GM13976 (cell line): ENCODE measurements at regions not wholly inside any gene's neighbourhood (a gene's known extent, or its start where the extent isn't known, plus 50 kb on each side); places are given as distances from the start of the nearest gene placed in this dataset.

Experiments used
- DNase-seq: peaks from one replicate; pipeline ENCODE4 v3.0.0; 2012; ENCODE audit warnings: low spot score
- CTCF ChIP-seq: IDR thresholded peaks from 2 replicates; pipeline ENCODE4 v1.5.1; 2012; ENCODE audit warnings: borderline replicate concordance, mild to moderate bottlenecking; ENCODE audit not compliant: insufficient read depth; ENCODE audit errors: extremely low read depth, missing control alignments, control extremely low read depth
- in situ Hi-C: fragments of 300-500 bp; cut with MboI; formaldehyde crosslinking; loops from one replicate; pipeline ENCODE4 v1.12.0; 2022; ENCODE audit warnings: low sequenced_read_pairs, mixed read lengths, inconsistent platforms; ENCODE audit not compliant: unreplicated experiment

DNA sequence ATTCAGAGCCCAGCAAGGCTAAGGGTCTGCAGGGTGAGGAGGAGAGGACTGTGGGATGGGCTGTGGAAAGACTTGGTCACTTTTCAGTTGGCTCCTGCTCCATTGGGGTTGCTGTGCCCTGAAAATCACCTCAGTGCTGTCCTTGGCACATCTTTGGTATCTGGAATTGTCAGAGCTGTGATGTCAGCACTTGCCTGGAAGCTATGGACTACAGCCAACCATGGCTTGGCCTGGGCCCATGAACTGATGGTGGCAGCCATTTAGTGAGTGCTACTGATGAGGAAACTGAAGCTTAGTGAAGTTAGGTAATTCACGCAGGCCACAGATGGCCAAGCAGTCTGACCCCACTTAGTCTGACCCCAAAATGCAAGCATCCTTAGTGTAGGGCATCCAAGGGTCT lies 121.8 kb upstream of the SERPINE2 start:
- TF ChIP-seq CTCF, result no peak
- no peak for DNase-seq
- in situ Hi-C loops, result no loop called here

- in situ Hi-C loops, result no loop called here
- no peak for TF ChIP-seq CTCF
- no peak for DNase-seq
Observed at GRCh38 chr2:224159345-224159928, 120.4 kb upstream of the SERPINE2 start.

DNA sequence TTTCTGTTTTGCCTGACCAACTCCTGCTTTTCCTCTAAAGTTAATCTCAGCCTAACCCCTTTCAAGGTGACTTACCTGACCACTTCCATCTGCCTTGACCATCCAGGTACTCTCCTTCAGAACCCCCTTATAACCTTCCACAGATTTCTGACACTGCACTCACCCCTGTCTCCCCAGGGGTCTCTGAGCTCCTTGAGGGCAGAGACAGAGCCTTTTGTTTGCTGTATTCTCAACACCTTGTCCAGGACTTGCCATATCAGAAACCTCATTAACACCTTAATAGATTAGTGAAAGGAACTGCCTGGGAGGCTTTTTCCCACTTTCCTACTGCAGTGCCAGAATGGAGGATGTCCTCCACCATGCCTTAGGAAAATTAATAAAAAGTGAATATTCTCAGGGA lies 119.7 kb upstream of the SERPINE2 start:
- no peak for DNase-seq
- no peak for TF ChIP-seq CTCF
- in situ Hi-C loops, result no loop called here

DNA sequence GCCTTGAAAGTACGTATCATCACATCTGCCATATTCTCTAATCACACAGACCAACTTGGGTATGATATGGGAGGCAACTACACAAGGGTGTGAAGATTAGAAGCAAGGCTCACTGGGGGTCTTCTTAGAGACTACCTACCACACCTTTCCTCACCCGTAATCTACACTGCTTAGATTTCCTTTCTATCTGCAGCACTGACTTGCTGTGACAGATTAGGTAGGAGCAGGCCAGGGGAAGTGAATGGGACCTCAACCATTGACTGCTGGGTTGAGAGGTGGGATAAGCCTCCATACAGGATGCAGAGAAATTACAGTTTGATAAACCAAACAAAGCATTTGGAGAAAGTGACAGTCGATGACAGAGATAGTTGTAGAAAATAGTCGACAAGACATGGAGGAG lies 119.0 kb upstream of the SERPINE2 start:
- no peak for DNase-seq
- in situ Hi-C loops, result no loop called here
- no peak for TF ChIP-seq CTCF

DNA sequence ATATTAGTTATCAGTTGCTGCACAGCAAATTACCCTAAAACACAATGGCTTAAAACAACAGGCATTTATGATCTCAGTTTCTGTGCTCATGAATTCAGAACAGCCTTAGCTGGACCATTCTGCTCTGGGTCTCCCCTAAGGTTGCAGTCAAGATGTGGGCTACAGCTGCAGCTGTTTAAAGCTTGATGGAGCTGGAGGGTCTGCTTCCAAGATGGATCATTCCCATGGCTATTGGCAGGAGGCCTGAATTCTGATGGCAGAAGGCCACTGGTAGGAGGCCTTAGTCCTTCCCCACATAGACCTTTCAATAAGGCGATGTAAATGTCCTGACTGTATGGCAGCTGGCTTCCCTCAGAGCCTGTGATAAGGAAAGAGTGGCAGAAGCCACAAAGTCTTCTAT lies 118.6 kb upstream of the SERPINE2 start:
- no peak for TF ChIP-seq CTCF
- in situ Hi-C loops, result no loop called here
- no peak for DNase-seq

- TF ChIP-seq CTCF, result no peak
- in situ Hi-C loops, result no loop called here
- no peak for DNase-seq
Observed at GRCh38 chr2:224156436-224156835, 117.3 kb upstream of the SERPINE2 start.

DNA sequence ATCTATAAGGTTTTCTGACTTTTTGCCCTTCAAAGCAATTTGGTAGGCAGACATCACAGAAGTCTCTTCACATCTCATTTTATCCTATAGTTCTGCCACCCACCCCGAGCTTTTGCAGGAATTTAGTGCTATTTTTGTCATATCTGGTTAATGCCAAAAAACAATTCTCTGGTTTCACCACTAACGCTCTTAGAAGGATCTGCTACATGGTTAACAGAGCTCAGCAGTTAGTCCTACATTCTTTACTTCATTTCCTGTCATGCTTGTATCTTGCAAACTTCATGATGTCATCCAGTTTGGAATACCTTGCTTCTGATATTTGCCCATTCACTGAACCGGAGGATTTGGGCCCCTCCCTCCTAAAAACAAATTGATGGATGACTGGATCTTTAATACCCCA lies 116.8 kb upstream of the SERPINE2 start:
- no peak for DNase-seq
- no peak for TF ChIP-seq CTCF
- in situ Hi-C loops, result no loop called here
